K562 (cell line): ENCODE measurements at regions not wholly inside any gene's neighbourhood (a gene's known extent, or its start where the extent isn't known, plus 50 kb on each side); places are given as distances from the start of the nearest gene placed in this dataset.

Experiments used
- ATAC-seq: fragments of 200-7000 bp; cut with Tn5 transposase; 3 replicates; pipeline ENCODE4 v1.9.1; 2020; ENCODE audit warnings: moderate library complexity
- BruUV-seq: library from RNA; stranded (reverse); fragments of 400-500 nt; replicated peaks from 2 replicates; lab custom pipeline; 2021; lab: Mats Ljungman, UMichigan
- CTCF ChIA-PET: fragments of 300-600 bp; formaldehyde crosslinking; extraction: SDS; loops from one replicate; lab custom pipeline; 2021; ENCODE audit warnings: low intra/inter-chr PET ratio; lab: Yijun Ruan, JAX
- POLR2A ChIA-PET: fragments of 300-600, 350-650 bp; sonication (Branson Sonifier 250); formaldehyde crosslinking; extraction: SDS; loops from one replicate; lab custom pipeline; 2021; ENCODE audit warnings: antibody characterized with exemption, inconsistent platforms; lab: Yijun Ruan, JAX
- DNase-seq, 4 experiments: peaks; one replicate each; pipeline versions ENCODE4 v3.0.0 to v3.0.0-alpha.2; 2011 to 2018; ENCODE audit warnings: low spot score in 3 of 4, mixed read lengths in 3 of 4; ENCODE audit errors: extremely low read depth in 1 of 4
- FAIRE-seq: peaks from 2 replicates; lab custom pipeline; 2011; peaks lifted over from hg19 to GRCh38; lab: Jason Lieb, UNC
- H2AFZ ChIP-seq: 2 replicates; pipeline ENCODE4 v1.6.0; 2011; ENCODE audit warnings: low read depth, low read length, control low read depth, inconsistent platforms
- H3K27ac ChIP-seq: fragments of 200-600 bp; 3 replicates; pipeline ENCODE4 v1.8.0; 2011; ENCODE audit warnings: low read depth, mild to moderate bottlenecking, control low read depth, inconsistent platforms, low read length, moderate library complexity, mixed read lengths; ENCODE audit errors: extremely low read depth
- H3K27me3 ChIP-seq, 2 experiments: fragments of 300-600 bp in 1 of 2; 2 replicates in 1 of 2; 3 replicates in 1 of 2; pipeline versions ENCODE4 v1.6.0 to v1.8.0; 2011; ENCODE audit warnings: inconsistent platforms in 2 of 2, low read length in 2 of 2, mild to moderate bottlenecking in 1 of 2, mixed read lengths in 1 of 2, moderate library complexity in 1 of 2; ENCODE audit not compliant: control insufficient read depth in 2 of 2, insufficient read depth in 2 of 2
- H3K36me3 ChIP-seq: fragments of 300-600 bp; 3 replicates; pipeline ENCODE4 v1.8.0; 2011; ENCODE audit warnings: mild to moderate bottlenecking, low read length, inconsistent platforms; ENCODE audit not compliant: control insufficient read depth, insufficient read depth
- H3K4me1 ChIP-seq, 2 experiments: fragments of 200-600 bp in 1 of 2; replicated peaks in 1 of 2; 2 replicates in 1 of 2; 3 replicates in 1 of 2; pipeline versions ENCODE4 v1.5.1 to v1.8.0; 2011; ENCODE audit warnings: inconsistent platforms in 2 of 2, low read length in 2 of 2, mild to moderate bottlenecking in 1 of 2, mixed read lengths in 1 of 2, moderate library complexity in 1 of 2; ENCODE audit not compliant: control insufficient read depth in 2 of 2, insufficient read depth in 2 of 2
- H3K4me2 ChIP-seq: 2 replicates; pipeline ENCODE4 v1.6.1; 2011; ENCODE audit warnings: low read length, control low read depth, inconsistent platforms, mixed read lengths; ENCODE audit not compliant: insufficient read depth
- H3K4me3 ChIP-seq: fragments of 200-600 bp; sonication (generic), shearing (Covaris generic); 2 replicates; pipeline ENCODE4 v1.5.1; 2016; ENCODE audit warnings: control low read depth, inconsistent platforms
- H3K79me2 ChIP-seq: fragments of 200-600 bp; 3 replicates; pipeline ENCODE4 v1.8.0; 2011; ENCODE audit warnings: low read length, inconsistent platforms; ENCODE audit not compliant: control insufficient read depth, insufficient read depth
- H3K9ac ChIP-seq, 2 experiments: 2 replicates each; pipeline versions ENCODE4 v1.6.0 to v1.6.1; 2011; ENCODE audit warnings: low read depth in 2 of 2, low read length in 2 of 2, control low read depth in 1 of 2, inconsistent platforms in 1 of 2, mild to moderate bottlenecking in 1 of 2, mixed read lengths in 1 of 2; ENCODE audit not compliant: insufficient read depth in 1 of 2
- H3K9me1 ChIP-seq: one replicate; pipeline ENCODE4 v1.6.0; 2011; ENCODE audit warnings: inconsistent platforms, mild to moderate bottlenecking, low read length, moderate library complexity; ENCODE audit not compliant: control insufficient read depth, insufficient read depth
- H3K9me3 ChIP-seq: replicated peaks from 2 replicates; pipeline ENCODE4 v1.5.1; 2011; ENCODE audit warnings: low read depth, low read length, inconsistent platforms; ENCODE audit not compliant: control insufficient read depth, insufficient read depth
- H4K20me1 ChIP-seq: replicated peaks from 2 replicates; pipeline ENCODE4 v1.6.1; 2011; ENCODE audit warnings: low read length, inconsistent platforms, mixed read lengths; ENCODE audit not compliant: control insufficient read depth, insufficient read depth
- E2F5 ChIP-seq: sonication (generic); formaldehyde crosslinking; IDR thresholded peaks from 2 replicates; pipeline ENCODE4 v1.8.0; 2022; ENCODE audit warnings: mild to moderate bottlenecking, missing genetic modification reagents
- GABPA ChIP-seq: fragments of 200-800 bp; sonication (Bioruptor generic); conservative IDR thresholded peaks from 2 replicates; pipeline ENCODE4 v1.6.1; 2016; ENCODE audit warnings: low read depth, missing genetic modification characterization, missing compliant biosample characterization
- NCOA6 ChIP-seq: fragments of 450-650 bp; IDR thresholded peaks from 2 replicates; pipeline ENCODE4 v1.6.1; 2017; ENCODE audit warnings: mild to moderate bottlenecking
- WGBS: fragments of 100-300 bp; shearing (Covaris generic); methylation state at CpG from one replicate; pipeline ENCODE4 v1.1.6; 2016; ENCODE audit warnings: low coverage, mixed read lengths; ENCODE audit not compliant: insufficient coverage; ENCODE audit errors: missing lambda C conversion rate; 5-methylcytosine and 5-hydroxymethylcytosine counted together
- in situ Hi-C: fragments of 300-500 bp; cut with MboI; formaldehyde crosslinking; loops from 4 replicates; pipeline ENCODE4 v1.15.0; 2018; ENCODE audit warnings: inconsistent platforms, mixed read lengths
- intact Hi-C: fragments of 100-400 bp; cut with micrococcal nuclease; formaldehyde crosslinking; loops from 2 replicates; pipeline ENCODE4 v1.14.2; 2022
- TF ChIP-seq, protein P1 (sequence below): fragments of 200-800 bp; sonication (Bioruptor generic); IDR thresholded peaks from 2 replicates; pipeline ENCODE4 v1.6.1; 2016; ENCODE audit warnings: missing genetic modification characterization, missing compliant biosample characterization
- TF ChIP-seq, protein P2 (sequence below): fragments of 250-450 bp; sonication (Bioruptor Pico); IDR thresholded peaks from 2 replicates; pipeline ENCODE4 v1.8.0; 2021; ENCODE audit warnings: mild to moderate bottlenecking, moderate library complexity

- intact Hi-C loops: no loop called here
- BruUV-seq: no TSS peak
- peaks cover 5% of the 10 kb centered on the region for H4K20me1 ChIP-seq
- no peaks in the 10 kb centered on the region for H3K36me3 ChIP-seq
- FAIRE-seq: no peak
- no peaks in the 10 kb centered on the region for H3K4me1 ChIP-seq
- no peak overlapping the region for H3K9ac ChIP-seq
- H3K4me3 ChIP-seq: no peak overlapping the region
- H3K79me2 ChIP-seq: no peaks in the 10 kb centered on the region
- CTCF ChIA-PET: no interaction called here
- TF ChIP-seq E2F5 (CRISPR knock-in tag) (no peak), GABPA (peak; percentile 50), NCOA6 (no peak)
- TF ChIP-seq, protein P1, sequence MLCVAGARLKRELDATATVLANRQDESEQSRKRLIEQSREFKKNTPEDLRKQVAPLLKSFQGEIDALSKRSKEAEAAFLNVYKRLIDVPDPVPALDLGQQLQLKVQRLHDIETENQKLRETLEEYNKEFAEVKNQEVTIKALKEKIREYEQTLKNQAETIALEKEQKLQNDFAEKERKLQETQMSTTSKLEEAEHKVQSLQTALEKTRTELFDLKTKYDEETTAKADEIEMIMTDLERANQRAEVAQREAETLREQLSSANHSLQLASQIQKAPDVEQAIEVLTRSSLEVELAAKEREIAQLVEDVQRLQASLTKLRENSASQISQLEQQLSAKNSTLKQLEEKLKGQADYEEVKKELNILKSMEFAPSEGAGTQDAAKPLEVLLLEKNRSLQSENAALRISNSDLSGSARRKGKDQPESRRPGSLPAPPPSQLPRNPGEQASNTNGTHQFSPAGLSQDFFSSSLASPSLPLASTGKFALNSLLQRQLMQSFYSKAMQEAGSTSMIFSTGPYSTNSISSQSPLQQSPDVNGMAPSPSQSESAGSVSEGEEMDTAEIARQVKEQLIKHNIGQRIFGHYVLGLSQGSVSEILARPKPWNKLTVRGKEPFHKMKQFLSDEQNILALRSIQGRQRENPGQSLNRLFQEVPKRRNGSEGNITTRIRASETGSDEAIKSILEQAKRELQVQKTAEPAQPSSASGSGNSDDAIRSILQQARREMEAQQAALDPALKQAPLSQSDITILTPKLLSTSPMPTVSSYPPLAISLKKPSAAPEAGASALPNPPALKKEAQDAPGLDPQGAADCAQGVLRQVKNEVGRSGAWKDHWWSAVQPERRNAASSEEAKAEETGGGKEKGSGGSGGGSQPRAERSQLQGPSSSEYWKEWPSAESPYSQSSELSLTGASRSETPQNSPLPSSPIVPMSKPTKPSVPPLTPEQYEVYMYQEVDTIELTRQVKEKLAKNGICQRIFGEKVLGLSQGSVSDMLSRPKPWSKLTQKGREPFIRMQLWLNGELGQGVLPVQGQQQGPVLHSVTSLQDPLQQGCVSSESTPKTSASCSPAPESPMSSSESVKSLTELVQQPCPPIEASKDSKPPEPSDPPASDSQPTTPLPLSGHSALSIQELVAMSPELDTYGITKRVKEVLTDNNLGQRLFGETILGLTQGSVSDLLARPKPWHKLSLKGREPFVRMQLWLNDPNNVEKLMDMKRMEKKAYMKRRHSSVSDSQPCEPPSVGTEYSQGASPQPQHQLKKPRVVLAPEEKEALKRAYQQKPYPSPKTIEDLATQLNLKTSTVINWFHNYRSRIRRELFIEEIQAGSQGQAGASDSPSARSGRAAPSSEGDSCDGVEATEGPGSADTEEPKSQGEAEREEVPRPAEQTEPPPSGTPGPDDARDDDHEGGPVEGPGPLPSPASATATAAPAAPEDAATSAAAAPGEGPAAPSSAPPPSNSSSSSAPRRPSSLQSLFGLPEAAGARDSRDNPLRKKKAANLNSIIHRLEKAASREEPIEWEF (CRISPR knock-in tag): no peak
- TF ChIP-seq, protein P2, sequence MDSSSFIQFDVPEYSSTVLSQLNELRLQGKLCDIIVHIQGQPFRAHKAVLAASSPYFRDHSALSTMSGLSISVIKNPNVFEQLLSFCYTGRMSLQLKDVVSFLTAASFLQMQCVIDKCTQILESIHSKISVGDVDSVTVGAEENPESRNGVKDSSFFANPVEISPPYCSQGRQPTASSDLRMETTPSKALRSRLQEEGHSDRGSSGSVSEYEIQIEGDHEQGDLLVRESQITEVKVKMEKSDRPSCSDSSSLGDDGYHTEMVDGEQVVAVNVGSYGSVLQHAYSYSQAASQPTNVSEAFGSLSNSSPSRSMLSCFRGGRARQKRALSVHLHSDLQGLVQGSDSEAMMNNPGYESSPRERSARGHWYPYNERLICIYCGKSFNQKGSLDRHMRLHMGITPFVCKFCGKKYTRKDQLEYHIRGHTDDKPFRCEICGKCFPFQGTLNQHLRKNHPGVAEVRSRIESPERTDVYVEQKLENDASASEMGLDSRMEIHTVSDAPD (CRISPR knock-in tag): no peak
- TF ChIP-seq, all 486 proteins: peak for 1
- Histone ChIP-seq H3K27ac (no peak overlapping the region), H3K9me3 (no peaks in the 10 kb centered on the region), H2AFZ (no peak overlapping the region), H3K27me3 (peaks cover 67 to 83% of the 10 kb centered on the region in 2 experiments), H3K4me2 (no peak overlapping the region; the same call in 1 of the 2 replicates), H3K9me1 (no peaks in the 10 kb centered on the region)
- DNase-seq (no peak), ATAC-seq (no peak)
- POLR2A ChIA-PET: interaction anchor here (1.1 kb wide), 1 partner anchor 10 kb away, joined by 3 read pairs; no protein-coding TSS in a partner anchor
- WGBS: 3% methylated on average over 16 of the region's 16 CpGs
- in situ Hi-C loops: loop anchor here (10.0 kb wide), 1 partner anchor 383 kb away; no protein-coding TSS in a partner anchor
Measured at GRCh38 chr7:156458011-156458410, 182.6 kb upstream of the RNF32 start.
